ENCODE measurements at regions not wholly inside any gene's neighbourhood (a gene's known extent, or its start where the extent isn't known, plus 50 kb on each side); places are given as distances from the start of the nearest gene placed in this dataset.

DNA sequence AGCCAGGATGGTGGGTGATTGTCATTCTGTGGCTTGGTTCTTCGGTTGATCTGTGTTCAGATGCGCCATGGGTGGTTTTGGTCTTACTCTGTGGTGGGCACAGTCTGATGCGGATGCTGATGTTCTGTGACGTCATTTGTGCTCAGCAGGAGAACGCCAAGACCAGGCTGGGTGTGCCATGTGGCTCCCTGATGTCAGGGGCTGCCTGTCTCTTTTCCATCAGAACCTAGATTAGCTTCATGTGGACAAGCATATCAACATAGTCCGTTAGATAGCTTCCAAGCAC, 100.6 kb upstream of the ARL4C start:
- H3K4me3 ChIP-seq = no peak overlapping the region
- no peak for DNase-seq
- WGBS, 2 donors = 92 to 95% methylated on average over 6 of the region's 6 CpGs
- no peaks in the 10 kb centered on the region for H3K4me1 ChIP-seq
- H3K9me3 ChIP-seq = no peaks in the 10 kb centered on the region
- no peaks in the 10 kb centered on the region for H3K36me3 ChIP-seq (ENCODE audit: low read depth, missing control alignments)
- H3K27me3 ChIP-seq = no peaks in the 10 kb centered on the region
- H3K27ac ChIP-seq = no peak overlapping the region
- intact Hi-C loops (cut with DNase I; ENCODE audit: low total_unique reads) = no loop called here
- no peak for TF ChIP-seq CTCF (IDR thresholded peaks at IDR 0.05)
- no peak for TF ChIP-seq POLR2A (IDR thresholded peaks at IDR 0.05)

- TF ChIP-seq CTCF (IDR thresholded peaks at IDR 0.05) = no peak
- TF ChIP-seq POLR2A (IDR thresholded peaks at IDR 0.05) = no peak
- H3K27me3 ChIP-seq = no peaks in the 10 kb centered on the region
- no peak for DNase-seq
- H3K27ac ChIP-seq = no peak overlapping the region
- 67 to 79% methylated on average over 6 to 11 of the region's 12 CpGs for WGBS, 2 donors
- no peaks in the 10 kb centered on the region for H3K4me1 ChIP-seq
- no peak overlapping the region for H3K4me3 ChIP-seq
- no peaks in the 10 kb centered on the region for H3K9me3 ChIP-seq
- no peaks in the 10 kb centered on the region for H3K36me3 ChIP-seq (ENCODE audit: low read depth, missing control alignments)
- intact Hi-C loops (cut with DNase I; ENCODE audit: low total_unique reads) = no loop called here
Measured at GRCh38 chr2:234596696-234597575, 100.1 kb upstream of the ARL4C start.

DNA sequence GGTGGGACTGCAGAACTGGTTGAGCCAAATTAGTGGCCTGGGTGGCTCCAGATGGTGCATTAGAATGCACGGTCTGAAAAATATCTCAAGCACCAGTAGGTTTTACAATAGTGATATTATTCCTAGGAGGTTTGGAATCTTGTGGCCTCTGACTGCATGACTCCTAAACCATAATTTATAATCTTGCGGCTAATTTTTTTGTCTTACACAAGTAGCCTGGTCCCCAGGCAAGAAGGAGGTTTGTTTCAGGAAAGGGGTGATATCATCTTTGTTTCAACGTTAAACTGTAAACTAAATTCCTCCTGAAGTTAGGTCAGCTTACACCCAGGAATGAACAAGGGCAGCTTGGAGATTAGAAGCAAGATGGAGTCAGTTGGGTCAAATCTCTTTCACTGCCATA, 98.9 kb upstream of the ARL4C start:
- WGBS, 2 donors = 57 to 66% methylated on average over 3 of the region's 3 CpGs
- no peaks in the 10 kb centered on the region for H3K36me3 ChIP-seq (ENCODE audit: low read depth, missing control alignments)
- H3K27ac ChIP-seq = no peak overlapping the region
- intact Hi-C loops (cut with DNase I; ENCODE audit: low total_unique reads) = no loop called here
- no peaks in the 10 kb centered on the region for H3K4me1 ChIP-seq
- no peak for DNase-seq
- no peak for TF ChIP-seq POLR2A (IDR thresholded peaks at IDR 0.05)
- TF ChIP-seq CTCF (IDR thresholded peaks at IDR 0.05) = no peak
- no peak overlapping the region for H3K4me3 ChIP-seq
- no peaks in the 10 kb centered on the region for H3K9me3 ChIP-seq
- H3K27me3 ChIP-seq = no peaks in the 10 kb centered on the region

- Histone ChIP-seq H3K4me3 (no peak overlapping the region), H3K27ac (no peak overlapping the region), H3K9me3 (no peaks in the 10 kb centered on the region), H3K36me3 (ENCODE audit: low read depth, missing control alignments) (no peaks in the 10 kb centered on the region), H3K4me1 (no peaks in the 10 kb centered on the region), H3K27me3 (no peaks in the 10 kb centered on the region)
- TF ChIP-seq POLR2A (IDR thresholded peaks at IDR 0.05) = no peak
- no peak for TF ChIP-seq CTCF (IDR thresholded peaks at IDR 0.05)
- DNase-seq = no peak
- WGBS, 2 donors = 94 to 96% methylated on average over 5 of the region's 5 CpGs
- intact Hi-C loops (cut with DNase I; ENCODE audit: low total_unique reads) = no loop called here
Measured at GRCh38 chr2:234594715-234595114, 97.8 kb upstream of the ARL4C start.

GRCh38 chr2:234593636-234594035, 96.8 kb upstream of the ARL4C start:
- Histone ChIP-seq H3K27me3 (no peaks in the 10 kb centered on the region), H3K9me3 (no peaks in the 10 kb centered on the region), H3K27ac (no peak overlapping the region), H3K36me3 (ENCODE audit: low read depth, missing control alignments) (no peaks in the 10 kb centered on the region), H3K4me3 (no peak overlapping the region), H3K4me1 (no peaks in the 10 kb centered on the region)
- 64 to 79% methylated on average over 2 of the region's 2 CpGs for WGBS, 2 donors
- DNase-seq = no peak
- TF ChIP-seq POLR2A (IDR thresholded peaks at IDR 0.05) (no peak), CTCF (IDR thresholded peaks at IDR 0.05) (no peak)
- intact Hi-C loops (cut with DNase I; ENCODE audit: low total_unique reads) = no loop called here
